C4-2B (cell line): ENCODE measurements at regions not wholly inside any gene's neighbourhood (a gene's known extent, or its start where the extent isn't known, plus 50 kb on each side); places are given as distances from the start of the nearest gene placed in this dataset.

ENCODE experiments used
- CTCF ChIP-seq: fragments of 450-650 bp; conservative IDR thresholded peaks from 2 replicates; pipeline ENCODE4 v1.5.1; 2017; ENCODE audit warnings: mild to moderate bottlenecking
- ZFX ChIP-seq: fragments of 450-650 bp; IDR thresholded peaks from 2 replicates; pipeline ENCODE4 v1.6.1; 2017

GRCh38 chr7:152968514-152968913 is 209.0 kb downstream of the ACTR3B start:
- TF ChIP-seq CTCF (no peak), ZFX (no peak)
